OCI-LY7 (cell line): ENCODE measurements at regions not wholly inside any gene's neighbourhood (a gene's known extent, or its start where the extent isn't known, plus 50 kb on each side); places are given as distances from the start of the nearest gene placed in this dataset.

Experiments
- BruUV-seq: library from RNA; stranded (reverse); fragments of 400-500 nt; replicated peaks from 2 replicates; lab custom pipeline; 2021; lab: Mats Ljungman, UMichigan
- CTCF ChIA-PET: fragments of 300-600 bp; sonication (Branson Sonifier 250); formaldehyde crosslinking; loops from one replicate; lab custom pipeline; 2022; ENCODE audit warnings: antibody characterized with exemption; ENCODE audit not compliant: unreplicated experiment; lab: Charles Lee
- POLR2A ChIA-PET: fragments of 300-600 bp; sonication (Branson Sonifier 250); formaldehyde crosslinking; loops from one replicate; lab custom pipeline; 2022; ENCODE audit warnings: antibody characterized with exemption; lab: Charles Lee
- DNase-seq: peaks from one replicate; pipeline ENCODE4 v3.0.0-alpha.2; 2015; ENCODE audit warnings: low spot score
- H2AFZ ChIP-seq: fragments of 200-600 bp; sonication (generic), shearing (Covaris generic); 2 replicates; pipeline ENCODE4 v1.6.1; 2014; ENCODE audit warnings: mild to moderate bottlenecking, antibody characterized with exemption, low read length, moderate library complexity
- H3K27ac ChIP-seq: fragments of 200-600 bp; sonication (generic); 2 replicates; pipeline ENCODE4 v1.5.1; 2014; ENCODE audit warnings: mixed run types, low read depth, mild to moderate bottlenecking, moderate library complexity, low read length, inconsistent platforms; ENCODE audit not compliant: poor library complexity, severe bottlenecking
- H3K36me3 ChIP-seq: fragments of 200-600 bp; sonication (generic); 2 replicates; pipeline ENCODE4 v1.6.1; 2014; ENCODE audit warnings: mild to moderate bottlenecking, antibody characterized with exemption, low read length, moderate library complexity, mixed read lengths; ENCODE audit not compliant: insufficient read depth
- H3K4me1 ChIP-seq: fragments of 200-600 bp; sonication (generic); 2 replicates; pipeline ENCODE4 v1.5.1; 2014; ENCODE audit warnings: mild to moderate bottlenecking, low read length; ENCODE audit not compliant: insufficient read depth, poor library complexity, severe bottlenecking
- H3K4me2 ChIP-seq: fragments of 200-600 bp; sonication (generic); 2 replicates; pipeline ENCODE4 v1.6.1; 2014; ENCODE audit warnings: mild to moderate bottlenecking, low read length
- H3K4me3 ChIP-seq: fragments of 200-600 bp; sonication (generic); 2 replicates; pipeline ENCODE4 v1.5.1; 2014; ENCODE audit warnings: mild to moderate bottlenecking, low read depth, low read length; ENCODE audit not compliant: poor library complexity, severe bottlenecking
- H3K79me2 ChIP-seq: fragments of 200-600 bp; sonication (generic); 2 replicates; pipeline ENCODE4 v1.6.1; 2016; ENCODE audit warnings: low read depth, mild to moderate bottlenecking, low read length, moderate library complexity, mixed read lengths; ENCODE audit not compliant: insufficient read depth
- H3K9me2 ChIP-seq: fragments of 200-600 bp; sonication (generic); 2 replicates; pipeline ENCODE4 v1.6.1; 2016; ENCODE audit warnings: mild to moderate bottlenecking, low read length, mixed read lengths; ENCODE audit not compliant: insufficient read depth
- H3K9me3 ChIP-seq: fragments of 200-600 bp; sonication (generic); 2 replicates; pipeline ENCODE4 v1.6.1; 2014; ENCODE audit warnings: mild to moderate bottlenecking, mixed run types, low read length, mixed read lengths
- H4K20me1 ChIP-seq: fragments of 200-600 bp; sonication (generic); 2 replicates; pipeline ENCODE4 v1.6.1; 2014; ENCODE audit warnings: mild to moderate bottlenecking, antibody characterized with exemption, low read length, moderate library complexity, mixed read lengths; ENCODE audit not compliant: insufficient read depth
- EZH2phosphoT487 ChIP-seq: fragments of 200-600 bp; sonication (generic); IDR thresholded peaks from 2 replicates; pipeline ENCODE4 v1.6.1; 2018; ENCODE audit warnings: low read depth, borderline replicate concordance, mild to moderate bottlenecking, mixed run types, antibody characterized with exemption, low read length, moderate library complexity, mixed read lengths
- intact Hi-C: fragments of 100-400 bp; cut with micrococcal nuclease; formaldehyde crosslinking; loops from one replicate; pipeline ENCODE4 v1.10.0; 2022; ENCODE audit not compliant: unreplicated experiment
- TF ChIP-seq, protein P1 (sequence below): fragments of 200-600 bp; sonication (generic); conservative IDR thresholded peaks from 2 replicates; pipeline ENCODE4 v1.5.1; 2014; ENCODE audit warnings: mild to moderate bottlenecking, antibody characterized with exemption, low read length, moderate library complexity, mixed read lengths

DNA sequence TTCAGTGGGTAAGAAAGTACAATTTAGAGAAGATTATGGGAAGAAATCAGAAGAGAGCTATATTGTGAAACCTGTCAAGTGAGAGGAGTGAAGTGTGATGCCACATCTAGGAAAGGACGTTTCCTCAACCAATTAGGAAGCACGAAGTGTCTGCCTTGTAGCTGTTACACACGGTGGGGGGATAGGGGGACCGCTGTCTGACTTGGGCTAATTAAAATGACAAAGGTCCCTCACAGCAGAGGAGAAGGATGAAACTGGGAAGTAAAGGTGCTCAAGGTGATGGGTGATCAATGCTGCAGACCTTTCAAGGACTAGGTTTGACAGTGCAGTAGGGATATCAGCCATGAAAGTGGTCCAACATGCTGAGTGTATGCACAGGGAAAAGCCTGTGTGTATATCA is 181.1 kb upstream of the PRSS16 start:
- POLR2A ChIA-PET = interaction anchor here (0.5 kb wide), 1 partner anchor 51 kb away, joined by 5 read pairs; no protein-coding TSS in a partner anchor

DNA sequence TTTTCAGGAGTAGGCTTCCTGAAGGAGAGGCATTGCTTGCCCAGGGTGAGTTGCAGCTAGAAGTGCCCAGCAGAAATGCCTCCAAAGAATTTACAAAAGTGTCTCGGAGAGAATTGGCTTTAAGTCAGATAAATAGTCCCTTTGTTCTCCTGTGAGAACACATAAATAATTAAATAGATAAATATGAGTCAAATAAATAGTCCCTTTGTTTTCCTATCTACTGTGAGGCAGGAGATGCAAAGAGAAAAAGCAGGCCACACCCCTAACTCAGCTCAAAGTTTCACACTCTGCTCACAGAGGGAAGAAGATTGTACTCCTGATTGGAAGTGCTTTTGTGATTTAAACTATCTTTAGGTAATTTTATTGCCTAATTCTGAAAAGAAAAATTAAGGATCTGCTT is 180.7 kb upstream of the PRSS16 start:
- H3K36me3 ChIP-seq = no peaks in the 10 kb centered on the region
- intact Hi-C loops = no loop called here
- no peaks in the 10 kb centered on the region for H3K79me2 ChIP-seq
- TF ChIP-seq, protein P1, sequence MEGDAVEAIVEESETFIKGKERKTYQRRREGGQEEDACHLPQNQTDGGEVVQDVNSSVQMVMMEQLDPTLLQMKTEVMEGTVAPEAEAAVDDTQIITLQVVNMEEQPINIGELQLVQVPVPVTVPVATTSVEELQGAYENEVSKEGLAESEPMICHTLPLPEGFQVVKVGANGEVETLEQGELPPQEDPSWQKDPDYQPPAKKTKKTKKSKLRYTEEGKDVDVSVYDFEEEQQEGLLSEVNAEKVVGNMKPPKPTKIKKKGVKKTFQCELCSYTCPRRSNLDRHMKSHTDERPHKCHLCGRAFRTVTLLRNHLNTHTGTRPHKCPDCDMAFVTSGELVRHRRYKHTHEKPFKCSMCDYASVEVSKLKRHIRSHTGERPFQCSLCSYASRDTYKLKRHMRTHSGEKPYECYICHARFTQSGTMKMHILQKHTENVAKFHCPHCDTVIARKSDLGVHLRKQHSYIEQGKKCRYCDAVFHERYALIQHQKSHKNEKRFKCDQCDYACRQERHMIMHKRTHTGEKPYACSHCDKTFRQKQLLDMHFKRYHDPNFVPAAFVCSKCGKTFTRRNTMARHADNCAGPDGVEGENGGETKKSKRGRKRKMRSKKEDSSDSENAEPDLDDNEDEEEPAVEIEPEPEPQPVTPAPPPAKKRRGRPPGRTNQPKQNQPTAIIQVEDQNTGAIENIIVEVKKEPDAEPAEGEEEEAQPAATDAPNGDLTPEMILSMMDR = no peak
- no peak for TF ChIP-seq EZH2phosphoT487
- no peak overlapping the region for H3K4me3 ChIP-seq
- H2AFZ ChIP-seq = no peak overlapping the region
- no TSS peak for BruUV-seq
- ChIA-PET POLR2A (interaction anchor here (0.5 kb wide), 1 partner anchor 51 kb away, joined by 5 read pairs; no protein-coding TSS in a partner anchor), CTCF (no interaction called here)
- H4K20me1 ChIP-seq = no peaks in the 10 kb centered on the region
- no peaks in the 10 kb centered on the region for H3K9me3 ChIP-seq
- no peak overlapping the region for H3K27ac ChIP-seq
- no peaks in the 10 kb centered on the region for H3K9me2 ChIP-seq
- H3K4me1 ChIP-seq = no peaks in the 10 kb centered on the region
- H3K4me2 ChIP-seq = no peak overlapping the region
- no peak for DNase-seq

More for the DNA sequence above, 181.1 kb upstream of the PRSS16 start:
- Histone ChIP-seq H3K79me2 (no peaks in the 10 kb centered on the region), H3K36me3 (no peaks in the 10 kb centered on the region), H3K27ac (no peak overlapping the region), H3K4me1 (no peaks in the 10 kb centered on the region), H4K20me1 (no peaks in the 10 kb centered on the region), H3K4me3 (no peak overlapping the region), H3K9me3 (no peaks in the 10 kb centered on the region), H3K9me2 (no peaks in the 10 kb centered on the region; the same call in 1 of the 2 replicates), H2AFZ (no peak overlapping the region), H3K4me2 (no peak overlapping the region)
- no TSS peak for BruUV-seq
- no peak for DNase-seq
- no peak for TF ChIP-seq EZH2phosphoT487
- TF ChIP-seq, protein P1 = no peak
- CTCF ChIA-PET = no interaction called here
- intact Hi-C loops = no loop called here

DNA sequence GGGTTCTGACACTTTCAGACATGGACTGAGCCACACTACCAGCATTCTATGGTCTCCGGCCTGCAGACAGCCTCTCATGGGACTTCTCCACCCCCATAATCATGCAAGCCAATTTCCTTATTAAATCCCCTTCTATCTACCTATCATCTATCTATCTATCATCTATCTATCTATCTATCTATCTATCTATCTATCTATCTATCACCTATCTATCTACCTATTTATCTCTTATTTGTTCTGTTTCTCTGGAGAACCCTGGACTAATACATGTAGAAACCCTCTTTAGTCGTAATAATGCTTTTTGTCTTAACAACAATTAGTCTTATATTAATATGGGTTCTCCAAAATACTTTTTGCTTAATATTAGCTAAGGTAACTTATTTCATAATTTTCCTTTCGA is 174.1 kb upstream of the PRSS16 start:
- Histone ChIP-seq H3K4me3 (no peak overlapping the region), H3K79me2 (no peaks in the 10 kb centered on the region), H3K4me1 (no peaks in the 10 kb centered on the region), H3K4me2 (no peak overlapping the region), H2AFZ (no peak overlapping the region), H3K9me3 (no peaks in the 10 kb centered on the region), H4K20me1 (no peaks in the 10 kb centered on the region), H3K36me3 (no peaks in the 10 kb centered on the region), H3K27ac (no peak overlapping the region), H3K9me2 (no peaks in the 10 kb centered on the region)
- BruUV-seq = no TSS peak
- DNase-seq = no peak
- intact Hi-C loops = no loop called here
- CTCF ChIA-PET = no interaction called here
- TF ChIP-seq, protein P1 = no peak
- TF ChIP-seq EZH2phosphoT487 = no peak
- POLR2A ChIA-PET = no interaction called here
